Neural cell (in vitro differentiated cells): ENCODE measurements at regions not wholly inside any gene's neighbourhood (a gene's known extent, or its start where the extent isn't known, plus 50 kb on each side); places are given as distances from the start of the nearest gene placed in this dataset.

Experiments
- H2AFZ ChIP-seq: fragments of 200-600, 300-800 bp; sonication (generic), shearing (Covaris generic); 2 replicates; pipeline ENCODE4 v1.6.0; 2014; ENCODE audit warnings: low read depth, mild to moderate bottlenecking, antibody characterized with exemption, low read length, moderate library complexity
- H3F3A ChIP-seq: fragments of 200-600 bp; shearing (Covaris generic); 2 replicates; pipeline ENCODE4 v1.6.1; 2016; ENCODE audit warnings: mild to moderate bottlenecking, moderate library complexity, mixed read lengths, antibody characterized with exemption, low read length; ENCODE audit not compliant: insufficient read depth, poor library complexity, severe bottlenecking
- H3K27ac ChIP-seq: fragments of 200-600, 300-800 bp; sonication (generic), shearing (Covaris generic); 2 replicates; pipeline ENCODE4 v1.5.1; 2014; ENCODE audit warnings: mild to moderate bottlenecking, low read length, moderate library complexity
- H3K27me3 ChIP-seq: fragments of 300-800, 200-600 bp; sonication (generic), shearing (Covaris generic); 2 replicates; pipeline ENCODE4 v1.6.0; 2014; ENCODE audit warnings: mild to moderate bottlenecking, low read depth, low read length, moderate library complexity; ENCODE audit not compliant: insufficient read depth
- H3K36me3 ChIP-seq: fragments of 300-800, 200-600 bp; sonication (generic), shearing (Covaris generic); 2 replicates; pipeline ENCODE4 v1.5.1; 2014; ENCODE audit warnings: mild to moderate bottlenecking, antibody characterized with exemption, low read length, moderate library complexity; ENCODE audit not compliant: insufficient read depth
- H3K4me2 ChIP-seq: fragments of 300-800, 200-600 bp; sonication (generic), shearing (Covaris generic); 2 replicates; pipeline ENCODE4 v1.6.0; 2014; ENCODE audit warnings: mild to moderate bottlenecking, low read length
- H3K4me3 ChIP-seq: fragments of 300-800, 200-600 bp; sonication (generic), shearing (Covaris generic); 2 replicates; pipeline ENCODE4 v1.5.1; 2014; ENCODE audit warnings: mild to moderate bottlenecking, low read length, moderate library complexity
- H3K79me2 ChIP-seq: fragments of 200-600 bp; shearing (Covaris generic); replicated peaks from 2 replicates; pipeline ENCODE4 v1.6.0; 2014; ENCODE audit warnings: mild to moderate bottlenecking, low read length, moderate library complexity; ENCODE audit not compliant: insufficient read depth
- H3K9ac ChIP-seq: fragments of 300-800, 200-600 bp; sonication (generic), shearing (Covaris generic); 2 replicates; pipeline ENCODE4 v1.6.1; 2016; ENCODE audit warnings: mild to moderate bottlenecking, low read length, mixed read lengths
- H3K9me2 ChIP-seq: fragments of 200-600 bp; shearing (Covaris generic); 2 replicates; pipeline ENCODE4 v1.6.1; 2016; ENCODE audit warnings: mild to moderate bottlenecking, low read length, mixed read lengths; ENCODE audit not compliant: insufficient read depth
- H3K9me3 ChIP-seq: fragments of 200-600, 300-800 bp; sonication (generic), shearing (Covaris generic); 2 replicates; pipeline ENCODE4 v1.6.1; 2016; ENCODE audit warnings: mild to moderate bottlenecking, mixed run types, low read length, moderate library complexity, mixed read lengths
- H4K20me1 ChIP-seq: fragments of 200-600 bp; shearing (Covaris generic); 2 replicates; pipeline ENCODE4 v1.6.1; 2016; ENCODE audit warnings: mild to moderate bottlenecking, mixed run types; ENCODE audit not compliant: insufficient read depth
- EP300 ChIP-seq: fragments of 450-650 bp; conservative IDR thresholded peaks from 2 replicates; pipeline ENCODE4 v1.6.1; 2014; ENCODE audit warnings: antibody characterized with exemption, mild to moderate bottlenecking, moderate library complexity; ENCODE audit not compliant: poor library complexity, severe bottlenecking
- EZH2 ChIP-seq: fragments of 200-600, 300-800 bp; shearing (Covaris generic), sonication (generic); IDR thresholded peaks from 2 replicates; pipeline ENCODE4 v1.6.1; 2014; ENCODE audit warnings: antibody characterized with exemption, low read length, borderline replicate concordance, mild to moderate bottlenecking; ENCODE audit not compliant: insufficient read depth, poor library complexity, severe bottlenecking
- MXI1 ChIP-seq: fragments of 450-650 bp; conservative IDR thresholded peaks from 2 replicates; pipeline ENCODE4 v1.6.1; 2014; ENCODE audit warnings: antibody characterized with exemption, mild to moderate bottlenecking; ENCODE audit not compliant: poor library complexity, severe bottlenecking
- POLR2AphosphoS5 ChIP-seq: IDR thresholded peaks from 2 replicates; pipeline ENCODE4 v1.6.1; 2012
- RAD21 ChIP-seq: fragments of 450-650 bp; conservative IDR thresholded peaks from 2 replicates; pipeline ENCODE4 v1.6.1; 2014; ENCODE audit warnings: antibody characterized with exemption, mild to moderate bottlenecking, moderate library complexity
- REST ChIP-seq: IDR thresholded peaks from 2 replicates; pipeline ENCODE4 v1.6.1; 2012; ENCODE audit warnings: borderline replicate concordance
- SMC3 ChIP-seq: fragments of 450-650 bp; conservative IDR thresholded peaks from 2 replicates; pipeline ENCODE4 v1.6.1; 2014; ENCODE audit warnings: antibody characterized with exemption, mild to moderate bottlenecking, moderate library complexity; ENCODE audit not compliant: poor library complexity
- TAF1 ChIP-seq: IDR thresholded peaks from 2 replicates; pipeline ENCODE4 v1.6.1; 2012; ENCODE audit warnings: low read depth
- TF ChIP-seq, protein P1 (sequence below): fragments of 450-650 bp; IDR thresholded peaks from 2 replicates; pipeline ENCODE4 v1.5.1; 2014; ENCODE audit warnings: antibody characterized with exemption, mild to moderate bottlenecking, moderate library complexity; ENCODE audit not compliant: poor library complexity, severe bottlenecking

DNA sequence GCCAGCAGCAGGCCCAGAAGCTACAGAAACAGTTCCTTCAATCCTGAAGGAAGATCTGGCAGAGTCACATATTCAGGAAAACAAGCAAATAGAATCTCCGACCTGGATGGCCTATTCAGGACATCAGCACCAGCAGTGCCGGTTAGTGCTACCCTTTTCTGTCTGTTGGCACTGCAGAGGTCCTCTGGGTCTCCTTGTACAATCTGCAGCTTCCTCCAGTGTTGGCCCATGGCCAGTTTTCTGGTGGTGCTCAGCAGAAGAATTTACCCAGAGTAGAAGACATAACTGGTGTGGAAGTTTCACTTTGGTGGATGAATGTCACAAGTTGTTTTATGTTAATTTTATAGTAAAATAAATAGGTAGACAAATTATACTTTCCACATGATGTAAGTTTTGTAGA is 498.1 kb downstream of the COG6 start:
- no peaks in the 10 kb centered on the region for H3F3A ChIP-seq
- H3K27ac ChIP-seq, result no peak overlapping the region
- no peak overlapping the region for H3K4me2 ChIP-seq
- H3K27me3 ChIP-seq, result no peaks in the 10 kb centered on the region
- H3K36me3 ChIP-seq, result no peaks in the 10 kb centered on the region
- TF ChIP-seq POLR2AphosphoS5, result no peak
- TF ChIP-seq, protein P1, sequence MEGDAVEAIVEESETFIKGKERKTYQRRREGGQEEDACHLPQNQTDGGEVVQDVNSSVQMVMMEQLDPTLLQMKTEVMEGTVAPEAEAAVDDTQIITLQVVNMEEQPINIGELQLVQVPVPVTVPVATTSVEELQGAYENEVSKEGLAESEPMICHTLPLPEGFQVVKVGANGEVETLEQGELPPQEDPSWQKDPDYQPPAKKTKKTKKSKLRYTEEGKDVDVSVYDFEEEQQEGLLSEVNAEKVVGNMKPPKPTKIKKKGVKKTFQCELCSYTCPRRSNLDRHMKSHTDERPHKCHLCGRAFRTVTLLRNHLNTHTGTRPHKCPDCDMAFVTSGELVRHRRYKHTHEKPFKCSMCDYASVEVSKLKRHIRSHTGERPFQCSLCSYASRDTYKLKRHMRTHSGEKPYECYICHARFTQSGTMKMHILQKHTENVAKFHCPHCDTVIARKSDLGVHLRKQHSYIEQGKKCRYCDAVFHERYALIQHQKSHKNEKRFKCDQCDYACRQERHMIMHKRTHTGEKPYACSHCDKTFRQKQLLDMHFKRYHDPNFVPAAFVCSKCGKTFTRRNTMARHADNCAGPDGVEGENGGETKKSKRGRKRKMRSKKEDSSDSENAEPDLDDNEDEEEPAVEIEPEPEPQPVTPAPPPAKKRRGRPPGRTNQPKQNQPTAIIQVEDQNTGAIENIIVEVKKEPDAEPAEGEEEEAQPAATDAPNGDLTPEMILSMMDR, result no peak
- TF ChIP-seq SMC3, result no peak
- no peak for TF ChIP-seq EZH2
- TF ChIP-seq RAD21, result no peak
- no peak for TF ChIP-seq MXI1
- TF ChIP-seq REST, result no peak
- TF ChIP-seq EP300, result no peak
- TF ChIP-seq TAF1, result no peak
- H3K79me2 ChIP-seq, result no peaks in the 10 kb centered on the region
- H3K9me2 ChIP-seq, result no peaks in the 10 kb centered on the region
- no peak overlapping the region for H3K9ac ChIP-seq
- H3K4me3 ChIP-seq, result no peak overlapping the region
- no peaks in the 10 kb centered on the region for H4K20me1 ChIP-seq
- no peak overlapping the region for H2AFZ ChIP-seq
- H3K9me3 ChIP-seq, result no peaks in the 10 kb centered on the region

DNA sequence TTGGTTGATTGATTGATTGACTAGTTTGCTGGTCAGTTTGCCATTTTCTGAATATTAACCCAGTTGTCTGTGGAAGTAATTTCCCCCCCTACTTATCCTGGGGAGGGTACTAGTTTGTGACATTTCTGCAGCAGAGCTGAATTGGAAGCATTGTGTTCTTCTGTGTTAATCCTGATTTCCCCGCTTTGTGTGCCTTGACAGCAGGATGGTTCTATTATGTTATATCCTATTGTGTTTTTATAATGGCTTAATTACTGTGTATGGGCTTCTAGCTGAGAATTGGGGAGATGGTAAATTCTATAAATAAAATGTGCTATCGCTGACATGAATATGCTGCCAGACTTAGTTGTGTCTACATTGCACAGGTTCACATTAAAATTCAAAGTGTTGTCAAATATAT is 499.7 kb downstream of the COG6 start:
- no peak for TF ChIP-seq TAF1
- TF ChIP-seq MXI1, result no peak
- no peak for TF ChIP-seq RAD21
- no peak for TF ChIP-seq EZH2
- no peaks in the 10 kb centered on the region for H4K20me1 ChIP-seq
- no peak overlapping the region for H2AFZ ChIP-seq
- H3K4me2 ChIP-seq, result no peak overlapping the region
- no peaks in the 10 kb centered on the region for H3F3A ChIP-seq
- H3K9me2 ChIP-seq, result no peaks in the 10 kb centered on the region
- H3K27ac ChIP-seq, result no peak overlapping the region
- H3K36me3 ChIP-seq, result no peaks in the 10 kb centered on the region
- no peaks in the 10 kb centered on the region for H3K27me3 ChIP-seq
- no peak overlapping the region for H3K9ac ChIP-seq
- no peaks in the 10 kb centered on the region for H3K9me3 ChIP-seq
- H3K4me3 ChIP-seq, result no peak overlapping the region
- H3K79me2 ChIP-seq, result no peaks in the 10 kb centered on the region

- Histone ChIP-seq H3K27me3 (no peaks in the 10 kb centered on the region), H3K9me3 (no peaks in the 10 kb centered on the region), H4K20me1 (no peaks in the 10 kb centered on the region), H3K9ac (no peak overlapping the region), H3K27ac (no peak overlapping the region), H3K4me3 (no peak overlapping the region), H3K9me2 (no peaks in the 10 kb centered on the region), H3K36me3 (no peaks in the 10 kb centered on the region), H3K79me2 (no peaks in the 10 kb centered on the region), H3K4me2 (no peak overlapping the region), H3F3A (no peaks in the 10 kb centered on the region), H2AFZ (no peak overlapping the region)
- TF ChIP-seq REST (no peak), POLR2AphosphoS5 (no peak), TAF1 (no peak), EP300 (no peak), EZH2 (no peak), MXI1 (no peak), SMC3 (no peak), RAD21 (no peak)
- TF ChIP-seq, protein P1, result no peak
Measured at GRCh38 chr13:40158218-40158617, 502.8 kb downstream of the COG6 start.
